B cell (primary cell): ENCODE measurements at regions not wholly inside any gene's neighbourhood (a gene's known extent, or its start where the extent isn't known, plus 50 kb on each side); places are given as distances from the start of the nearest gene placed in this dataset.

ENCODE experiments used
- CTCF ChIP-seq: fragments of 200-600 bp; IDR thresholded peaks from one replicate; pipeline ENCODE4 v1.8.0; 2022; ENCODE audit warnings: antibody characterized with exemption, mild to moderate bottlenecking
- EZH2 ChIP-seq: IDR thresholded peaks from 2 replicates; pipeline ENCODE4 v1.6.1; 2012; ENCODE audit warnings: borderline replicate concordance, low read depth, mild to moderate bottlenecking, moderate library complexity, low read length; ENCODE audit not compliant: insufficient read depth, poor library complexity, severe bottlenecking

- TF ChIP-seq CTCF (no peak), EZH2 (no peak)
Observed at GRCh38 chr4:117575850-117576249, 458.4 kb upstream of the NDST3 start.
